ENCODE measurements at regions not wholly inside any gene's neighbourhood (a gene's known extent, or its start where the extent isn't known, plus 50 kb on each side); places are given as distances from the start of the nearest gene placed in this dataset.
"Not testable (repeated sequence)": the region's sequence is repeated elsewhere in the genome, so short reads cannot be mapped to it uniquely, and the experiment has no call there.

GRCh38 chr1:121020350-121021236 is 131.0 kb downstream of the PPIAL4A start:
- H3K4me1 ChIP-seq; H3K9me3 ChIP-seq (ENCODE audit: control insufficient read depth, low read length); H2AFZ ChIP-seq; H3K36me3 ChIP-seq (ENCODE audit: control insufficient read depth, insufficient read depth, low read length); H3K79me2 ChIP-seq; H3K4me2 ChIP-seq (ENCODE audit: low read length); H3K27me3 ChIP-seq (ENCODE audit: control insufficient read depth, insufficient read depth, low read length); H3K4me3 ChIP-seq (ENCODE audit: low read depth, low read length); H3K9ac ChIP-seq; H3K27ac ChIP-seq: not testable (repeated sequence)

GRCh38 chr1:121021716-121022115 is 132.1 kb downstream of the PPIAL4A start:
- not testable (repeated sequence) for H3K9ac ChIP-seq; H3K27ac ChIP-seq; H3K36me3 ChIP-seq (ENCODE audit: control insufficient read depth, insufficient read depth, low read length); H3K27me3 ChIP-seq (ENCODE audit: control insufficient read depth, insufficient read depth, low read length); H3K4me1 ChIP-seq; H3K79me2 ChIP-seq; H3K4me3 ChIP-seq (ENCODE audit: low read depth, low read length); H3K9me3 ChIP-seq (ENCODE audit: control insufficient read depth, low read length); H3K4me2 ChIP-seq (ENCODE audit: low read length); H2AFZ ChIP-seq

GRCh38 chr1:121032878-121033494 is 143.4 kb downstream of the PPIAL4A start:
- H3K27ac ChIP-seq; H3K9ac ChIP-seq; H3K4me3 ChIP-seq (ENCODE audit: low read depth, low read length); H3K9me3 ChIP-seq (ENCODE audit: control insufficient read depth, low read length); H3K4me1 ChIP-seq; H3K36me3 ChIP-seq (ENCODE audit: control insufficient read depth, insufficient read depth, low read length); H3K79me2 ChIP-seq; H2AFZ ChIP-seq; H3K27me3 ChIP-seq (ENCODE audit: control insufficient read depth, insufficient read depth, low read length); H3K4me2 ChIP-seq (ENCODE audit: low read length): not testable (repeated sequence)

DNA sequence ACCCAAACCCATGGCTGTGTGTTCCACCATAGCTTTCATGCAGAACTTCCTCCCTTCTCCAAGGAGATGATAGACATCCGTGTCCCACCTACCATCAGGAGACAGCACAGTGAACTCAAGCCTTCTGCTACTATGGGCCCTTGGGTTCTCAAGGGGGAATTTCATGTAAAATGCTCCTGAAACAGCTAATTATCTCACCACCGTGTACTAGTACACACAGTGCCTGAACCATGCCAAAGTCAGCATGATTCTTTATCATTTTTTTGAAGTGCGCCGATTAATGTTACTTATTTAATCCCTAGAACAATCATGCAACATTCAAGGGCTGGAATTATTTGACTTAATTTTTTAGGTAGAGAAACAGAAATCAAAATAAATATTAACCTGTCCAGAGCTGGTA is 147.2 kb downstream of the PPIAL4A start:
- not testable (repeated sequence) for H3K9ac ChIP-seq; H3K36me3 ChIP-seq (ENCODE audit: control insufficient read depth, insufficient read depth, low read length); H3K4me1 ChIP-seq; H2AFZ ChIP-seq; H3K4me2 ChIP-seq (ENCODE audit: low read length); H3K4me3 ChIP-seq (ENCODE audit: low read depth, low read length); H3K27ac ChIP-seq; H3K79me2 ChIP-seq; H3K9me3 ChIP-seq (ENCODE audit: control insufficient read depth, low read length); H3K27me3 ChIP-seq (ENCODE audit: control insufficient read depth, insufficient read depth, low read length)

DNA sequence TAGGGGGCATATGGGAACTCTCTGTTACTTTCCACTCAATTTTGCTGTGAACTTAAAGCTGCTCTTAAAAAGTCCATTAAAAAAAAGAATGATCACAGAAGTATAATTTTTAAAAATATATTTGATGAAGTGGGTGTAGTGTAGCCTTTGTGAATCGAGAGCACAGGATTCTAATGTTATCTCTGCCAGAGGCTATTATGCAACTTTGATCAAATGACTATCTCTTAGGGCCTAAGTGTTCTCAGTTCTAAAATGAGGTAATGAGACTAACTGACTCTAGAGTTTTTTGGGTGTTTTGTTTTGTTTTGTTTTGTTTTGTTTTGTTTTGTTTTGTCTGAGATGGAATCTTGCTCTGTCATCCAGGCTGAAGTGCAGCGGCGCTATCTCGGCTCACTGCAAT is 143.2 kb downstream of the FAM72B start:
- H3K4me1 ChIP-seq; H3K4me3 ChIP-seq (ENCODE audit: low read depth, low read length); H3K27ac ChIP-seq; H2AFZ ChIP-seq; H3K27me3 ChIP-seq (ENCODE audit: control insufficient read depth, insufficient read depth, low read length); H3K9me3 ChIP-seq (ENCODE audit: control insufficient read depth, low read length); H3K9ac ChIP-seq; H3K79me2 ChIP-seq; H3K36me3 ChIP-seq (ENCODE audit: control insufficient read depth, insufficient read depth, low read length); H3K4me2 ChIP-seq (ENCODE audit: low read length): not testable (repeated sequence)

DNA sequence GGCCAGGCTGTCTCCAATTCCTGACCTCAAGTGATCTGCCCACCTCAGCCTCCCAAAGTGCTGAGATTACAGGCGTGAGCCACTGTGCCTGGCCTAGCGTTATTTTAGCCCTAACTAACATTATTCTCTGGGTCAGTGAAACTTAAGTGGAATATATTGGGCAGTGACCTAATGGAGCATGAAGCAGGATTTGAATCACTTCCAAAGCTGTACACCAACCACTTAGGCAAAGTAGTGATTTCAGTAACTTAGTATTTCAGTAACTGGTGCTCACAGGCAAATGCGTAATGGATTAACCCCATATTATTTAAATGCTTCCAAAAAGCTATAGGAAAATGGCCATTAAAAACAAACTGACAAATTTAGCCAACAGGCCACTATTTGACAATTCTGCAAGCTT is 142.6 kb downstream of the FAM72B start:
- not testable (repeated sequence) for H3K4me1 ChIP-seq; H3K27me3 ChIP-seq (ENCODE audit: control insufficient read depth, insufficient read depth, low read length); H3K9ac ChIP-seq; H3K27ac ChIP-seq; H3K79me2 ChIP-seq; H3K9me3 ChIP-seq (ENCODE audit: control insufficient read depth, low read length); H3K4me2 ChIP-seq (ENCODE audit: low read length); H3K36me3 ChIP-seq (ENCODE audit: control insufficient read depth, insufficient read depth, low read length); H3K4me3 ChIP-seq (ENCODE audit: low read depth, low read length); H2AFZ ChIP-seq

DNA sequence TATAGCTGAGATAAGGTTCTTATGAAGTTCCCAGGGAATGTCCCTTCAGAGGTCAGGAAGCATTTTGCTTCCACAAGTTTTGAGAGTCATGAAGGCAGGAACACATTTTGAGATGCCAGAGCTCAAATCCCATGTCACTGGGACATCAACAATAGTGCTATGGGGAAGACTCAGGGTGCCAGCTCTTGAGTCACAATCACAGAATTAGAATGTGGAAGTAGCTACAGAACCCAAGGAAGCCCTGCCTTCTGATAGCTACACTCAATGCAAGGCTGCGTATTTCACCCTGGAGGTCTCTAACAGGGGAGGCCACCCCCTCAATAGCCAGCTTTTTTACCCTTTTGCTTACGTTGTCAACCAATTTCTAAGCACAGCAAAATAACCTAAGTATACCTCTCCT is 141.3 kb downstream of the FAM72B start:
- H3K9me3 ChIP-seq (ENCODE audit: control insufficient read depth, low read length); H2AFZ ChIP-seq; H3K79me2 ChIP-seq; H3K4me1 ChIP-seq; H3K4me2 ChIP-seq (ENCODE audit: low read length); H3K27ac ChIP-seq; H3K4me3 ChIP-seq (ENCODE audit: low read depth, low read length); H3K27me3 ChIP-seq (ENCODE audit: control insufficient read depth, insufficient read depth, low read length); H3K36me3 ChIP-seq (ENCODE audit: control insufficient read depth, insufficient read depth, low read length); H3K9ac ChIP-seq: not testable (repeated sequence)

GRCh38 chr1:121048293-121048752 is 135.8 kb downstream of the FAM72B start:
- not testable (repeated sequence) for H3K4me1 ChIP-seq; H3K9ac ChIP-seq; H3K4me3 ChIP-seq (ENCODE audit: low read depth, low read length); H3K36me3 ChIP-seq (ENCODE audit: control insufficient read depth, insufficient read depth, low read length); H3K27me3 ChIP-seq (ENCODE audit: control insufficient read depth, insufficient read depth, low read length); H3K27ac ChIP-seq; H3K79me2 ChIP-seq; H3K9me3 ChIP-seq (ENCODE audit: control insufficient read depth, low read length); H3K4me2 ChIP-seq (ENCODE audit: low read length); H2AFZ ChIP-seq

- H3K9ac ChIP-seq; H2AFZ ChIP-seq; H3K4me3 ChIP-seq (ENCODE audit: low read depth, low read length); H3K79me2 ChIP-seq; H3K27me3 ChIP-seq (ENCODE audit: control insufficient read depth, insufficient read depth, low read length); H3K27ac ChIP-seq; H3K4me2 ChIP-seq (ENCODE audit: low read length); H3K9me3 ChIP-seq (ENCODE audit: control insufficient read depth, low read length); H3K36me3 ChIP-seq (ENCODE audit: control insufficient read depth, insufficient read depth, low read length); H3K4me1 ChIP-seq: not testable (repeated sequence)
These were observed 135.2 kb downstream of the FAM72B start for GRCh38 chr1:121048769-121049443.

DNA sequence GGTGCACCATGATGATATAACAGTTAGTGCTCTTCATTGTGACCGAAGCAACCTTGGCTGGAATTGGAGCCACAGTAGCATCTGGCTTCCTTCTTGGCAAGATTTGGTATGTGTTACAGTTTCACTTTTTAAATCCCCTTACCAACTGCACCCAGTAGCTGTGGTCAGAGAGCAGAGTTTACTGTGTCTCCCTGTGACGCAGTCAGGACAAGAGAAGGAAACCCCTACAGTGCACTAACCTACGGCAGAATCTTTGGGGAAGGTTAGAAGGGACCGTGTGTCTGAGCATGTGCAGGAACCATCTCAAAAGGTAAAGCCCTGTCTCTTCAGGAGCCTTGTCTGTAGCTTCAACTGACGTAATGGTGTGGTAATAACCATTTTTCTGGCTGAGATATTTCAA is 134.0 kb downstream of the FAM72B start:
- not testable (repeated sequence) for H3K27ac ChIP-seq; H2AFZ ChIP-seq; H3K9me3 ChIP-seq (ENCODE audit: control insufficient read depth, low read length); H3K36me3 ChIP-seq (ENCODE audit: control insufficient read depth, insufficient read depth, low read length); H3K27me3 ChIP-seq (ENCODE audit: control insufficient read depth, insufficient read depth, low read length); H3K9ac ChIP-seq; H3K4me3 ChIP-seq (ENCODE audit: low read depth, low read length); H3K4me2 ChIP-seq (ENCODE audit: low read length); H3K4me1 ChIP-seq; H3K79me2 ChIP-seq
